PC-3 (cell line): ENCODE measurements at regions not wholly inside any gene's neighbourhood (a gene's known extent, or its start where the extent isn't known, plus 50 kb on each side); places are given as distances from the start of the nearest gene placed in this dataset.

ENCODE experiments used
- EZH2 ChIP-seq: fragments of 300-600 bp; sonication (generic); IDR thresholded peaks from one replicate; pipeline ENCODE4 v1.6.1; 2017; ENCODE audit warnings: antibody characterized with exemption, mild to moderate bottlenecking, low read length; ENCODE audit not compliant: unreplicated experiment
- TF ChIP-seq, protein P1 (sequence below): fragments of 300-600 bp; sonication (generic); conservative IDR thresholded peaks from 2 replicates; pipeline ENCODE4 v1.5.1; 2017; ENCODE audit warnings: antibody characterized with exemption, low read depth, mild to moderate bottlenecking, low read length

- TF ChIP-seq EZH2: no peak
- TF ChIP-seq, protein P1, sequence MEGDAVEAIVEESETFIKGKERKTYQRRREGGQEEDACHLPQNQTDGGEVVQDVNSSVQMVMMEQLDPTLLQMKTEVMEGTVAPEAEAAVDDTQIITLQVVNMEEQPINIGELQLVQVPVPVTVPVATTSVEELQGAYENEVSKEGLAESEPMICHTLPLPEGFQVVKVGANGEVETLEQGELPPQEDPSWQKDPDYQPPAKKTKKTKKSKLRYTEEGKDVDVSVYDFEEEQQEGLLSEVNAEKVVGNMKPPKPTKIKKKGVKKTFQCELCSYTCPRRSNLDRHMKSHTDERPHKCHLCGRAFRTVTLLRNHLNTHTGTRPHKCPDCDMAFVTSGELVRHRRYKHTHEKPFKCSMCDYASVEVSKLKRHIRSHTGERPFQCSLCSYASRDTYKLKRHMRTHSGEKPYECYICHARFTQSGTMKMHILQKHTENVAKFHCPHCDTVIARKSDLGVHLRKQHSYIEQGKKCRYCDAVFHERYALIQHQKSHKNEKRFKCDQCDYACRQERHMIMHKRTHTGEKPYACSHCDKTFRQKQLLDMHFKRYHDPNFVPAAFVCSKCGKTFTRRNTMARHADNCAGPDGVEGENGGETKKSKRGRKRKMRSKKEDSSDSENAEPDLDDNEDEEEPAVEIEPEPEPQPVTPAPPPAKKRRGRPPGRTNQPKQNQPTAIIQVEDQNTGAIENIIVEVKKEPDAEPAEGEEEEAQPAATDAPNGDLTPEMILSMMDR: no peak
These were observed 560.8 kb upstream of the IMPG1 start for GRCh38 chr6:76633259-76633658.
